Stomach (tissue), 8 donors: ENCODE measurements at regions not wholly inside any gene's neighbourhood (a gene's known extent, or its start where the extent isn't known, plus 50 kb on each side); places are given as distances from the start of the nearest gene placed in this dataset.

Experiments used
- DNase-seq, 2 donors: peaks; one replicate each; pipeline versions ENCODE4 v3.0.0 to v3.0.0-alpha.2; 2013 to 2019
- H3K27ac ChIP-seq, 5 donors: fragments of 200-600 bp in 4 of 5; sonication (generic) in 4 of 5; one replicate each; pipeline ENCODE4 v1.5.1; 2013 to 2019; ENCODE audit warnings: mild to moderate bottlenecking in 1 of 5, moderate library complexity in 1 of 5
- H3K27me3 ChIP-seq, 3 donors: fragments of 200-600 bp; sonication (generic); one replicate each; pipeline ENCODE4 v1.5.1; 2017 to 2019; ENCODE audit warnings: mixed run types in 1 of 3
- H3K36me3 ChIP-seq, 4 donors: fragments of 200-600 bp; sonication (generic); 1 replicate in 3 of 4; 2 replicates in 1 of 4; pipeline ENCODE4 v1.5.1; 2016 to 2019
- H3K4me1 ChIP-seq, 4 donors: fragments of 200-600 bp; sonication (generic); one replicate each; pipeline ENCODE4 v1.5.1; 2016 to 2019
- H3K4me3 ChIP-seq, 4 donors: fragments of 200-600 bp; sonication (generic) in 3 of 4; one replicate each; pipeline ENCODE4 v1.5.1; 2016 to 2019; ENCODE audit warnings: mild to moderate bottlenecking in 1 of 4
- H3K9me3 ChIP-seq, 4 donors: fragments of 200-600 bp; sonication (generic); one replicate each; pipeline ENCODE4 v1.5.1; 2016 to 2019
- CTCF ChIP-seq, 7 experiments: fragments of 450-650 bp in 4 of 7; fragments of 200-600 bp in 3 of 7; sonication (generic) in 3 of 7; IDR thresholded peaks; one replicate each; pipeline ENCODE4 v1.5.1; 2016 to 2019; ENCODE audit warnings: antibody characterized with exemption in 7 of 7, control low read depth in 2 of 7, mild to moderate bottlenecking in 1 of 7
- EP300 ChIP-seq: sonication (generic); formaldehyde crosslinking; IDR thresholded peaks from one replicate; pipeline ENCODE4 v1.6.1; 2017; ENCODE audit warnings: antibody characterized with exemption
- POLR2A ChIP-seq, 4 donors: fragments of 450-650 bp; IDR thresholded peaks; one replicate each; pipeline ENCODE4 v1.6.1; 2016; ENCODE audit warnings: antibody characterized with exemption in 4 of 4, control low read depth in 2 of 4, mild to moderate bottlenecking in 1 of 4, moderate library complexity in 1 of 4
- POLR2AphosphoS5 ChIP-seq, 3 donors: sonication (generic); formaldehyde crosslinking; IDR thresholded peaks; one replicate each; pipeline ENCODE4 v1.6.1; 2016; ENCODE audit warnings: antibody characterized with exemption in 3 of 3
- WGBS, 5 donors: extraction: QIAGEN DNeasy Blood & Tissue Kit in 3 of 5; methylation state at CpG; one replicate each; pipeline versions ENCODE4 v1.1.5 to v1.1.7; 2013 to 2018; 5-methylcytosine and 5-hydroxymethylcytosine counted together
- intact Hi-C: fragments of 100-400 bp; cut with DNase I; formaldehyde crosslinking; loops from one replicate; pipeline ENCODE4 v1.15.1; 2023; ENCODE audit warnings: low total_unique reads
- donor health status: healthy with polysubstance abuse.
- donor health status: Bipolar disorder and iron deficiency.
- donor health status: healthy.

GRCh38 chr11:28728666-28729065, 620.5 kb downstream of the METTL15 start:
- WGBS, 5 donors, result 50 to 74% (median 55%) methylated on average over 1 of the region's 1 CpG
- DNase-seq, result no peak
- no peak for TF ChIP-seq POLR2A (IDR thresholded peaks at IDR 0.05)
- no peak for TF ChIP-seq CTCF (IDR thresholded peaks at IDR 0.05)
- no peak for TF ChIP-seq EP300
- TF ChIP-seq POLR2AphosphoS5 (IDR thresholded peaks at IDR 0.05), result no peak

GRCh38 chr11:28727254-28727653, 619.1 kb downstream of the METTL15 start:
- Histone ChIP-seq H3K36me3 (no peaks in the 10 kb centered on the region), H3K4me1 (no peaks in the 10 kb centered on the region), H3K27ac (no peak overlapping the region), H3K27me3 (no peaks in the 10 kb centered on the region), H3K9me3 (no peaks in the 10 kb centered on the region), H3K4me3 (no peak overlapping the region)
- no peak for TF ChIP-seq POLR2AphosphoS5 (IDR thresholded peaks at IDR 0.05)
- no peak for TF ChIP-seq CTCF (IDR thresholded peaks at IDR 0.05)
- no peak for TF ChIP-seq POLR2A (IDR thresholded peaks at IDR 0.05)
- TF ChIP-seq EP300, result no peak
- intact Hi-C loops, result no loop called here
- no peak for DNase-seq
- 65 to 68% (median 67%) methylated on average over 3 of the region's 3 CpGs for WGBS, 5 donors

More at GRCh38 chr11:28728666-28729065, 620.5 kb downstream of the METTL15 start:
- no peaks in the 10 kb centered on the region for H3K9me3 ChIP-seq
- H3K4me1 ChIP-seq, result no peaks in the 10 kb centered on the region
- intact Hi-C loops, result no loop called here
- H3K36me3 ChIP-seq, result no peaks in the 10 kb centered on the region
- no peak overlapping the region for H3K4me3 ChIP-seq
- no peak overlapping the region for H3K27ac ChIP-seq
- no peaks in the 10 kb centered on the region for H3K27me3 ChIP-seq

GRCh38 chr11:28726432-28726831, 618.2 kb downstream of the METTL15 start:
- Histone ChIP-seq H3K36me3 (no peaks in the 10 kb centered on the region), H3K4me1 (no peaks in the 10 kb centered on the region), H3K9me3 (no peaks in the 10 kb centered on the region), H3K27me3 (no peaks in the 10 kb centered on the region), H3K4me3 (no peak overlapping the region), H3K27ac (no peak overlapping the region)
- DNase-seq, result no peak
- TF ChIP-seq EP300 (no peak), POLR2AphosphoS5 (IDR thresholded peaks at IDR 0.05) (no peak), POLR2A (IDR thresholded peaks at IDR 0.05) (no peak), CTCF (IDR thresholded peaks at IDR 0.05) (no peak)
- intact Hi-C loops, result no loop called here
- 21 to 44% (median 35%) methylated on average over 1 of the region's 1 CpG for WGBS, 5 donors

- WGBS, 5 donors, result 63 to 70% (median 64%) methylated on average over 4 of the region's 4 CpGs
Measured at GRCh38 chr11:28715726-28716125, 607.5 kb downstream of the METTL15 start.

More at GRCh38 chr11:28715726-28716125, 607.5 kb downstream of the METTL15 start:
- Histone ChIP-seq H3K27ac (no peak overlapping the region), H3K4me1 (no peaks in the 10 kb centered on the region), H3K4me3 (no peak overlapping the region), H3K27me3 (no peaks in the 10 kb centered on the region), H3K36me3 (no peaks in the 10 kb centered on the region), H3K9me3 (no peaks in the 10 kb centered on the region)
- no peak for DNase-seq
- TF ChIP-seq CTCF (IDR thresholded peaks at IDR 0.05) (no peak), POLR2AphosphoS5 (IDR thresholded peaks at IDR 0.05) (no peak), EP300 (no peak), POLR2A (IDR thresholded peaks at IDR 0.05) (no peak)
- intact Hi-C loops, result no loop called here
